Liver (tissue), 3 donors: ENCODE measurements at regions not wholly inside any gene's neighbourhood (a gene's known extent, or its start where the extent isn't known, plus 50 kb on each side); places are given as distances from the start of the nearest gene placed in this dataset.

Source experiments
- GABPA ChIP-seq, 2 donors: IDR thresholded peaks in 1 of 2; conservative IDR thresholded peaks in 1 of 2; 2 replicates each; pipeline ENCODE4 v1.6.1; 2016; ENCODE audit warnings: antibody characterized with exemption in 2 of 2, mild to moderate bottlenecking in 1 of 2, moderate library complexity in 1 of 2
- JUND ChIP-seq, 2 donors: IDR thresholded peaks; 2 replicates each; pipeline ENCODE4 v1.6.1; 2016; ENCODE audit warnings: antibody characterized with exemption in 2 of 2
- TF ChIP-seq, protein P1 (sequence below): IDR thresholded peaks from 2 replicates; pipeline ENCODE4 v1.6.1; 2016; ENCODE audit warnings: antibody characterized with exemption
- TF ChIP-seq, protein P2 (sequence below): fragments of 150-350 bp; IDR thresholded peaks from 2 replicates; pipeline ENCODE4 v1.5.1; 2017; ENCODE audit warnings: improper control_type of control experiment, low read depth, low read length; ENCODE audit not compliant: missing input control
- donor health status: healthy.
- donor health status: healthy.

DNA sequence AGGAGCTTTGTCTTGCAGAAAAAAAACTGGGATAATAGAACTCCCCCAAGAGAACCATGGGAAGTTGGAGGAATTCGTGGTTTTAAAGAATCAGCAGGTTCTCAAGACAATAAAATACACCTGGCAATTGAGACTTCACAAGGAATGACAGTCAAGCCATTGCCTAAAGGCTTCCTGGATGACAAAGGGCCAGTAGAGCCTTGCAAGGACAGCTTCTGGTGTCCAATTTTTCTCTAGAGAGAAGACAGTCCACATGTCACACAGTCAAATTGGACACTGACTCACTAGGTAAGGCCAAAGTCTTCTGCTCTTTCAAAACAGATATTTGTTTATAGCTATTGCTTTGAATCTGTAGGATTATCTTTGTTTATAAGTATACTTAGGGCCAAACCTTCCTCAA lies 80.3 kb upstream of the BMP5 start:
- TF ChIP-seq GABPA (IDR thresholded peaks at IDR 0.05 in 1 of 2, conservative IDR thresholded peaks at IDR 0.05 in 1 of 2) (no peak), JUND (IDR thresholded peaks at IDR 0.05) (no peak)
- TF ChIP-seq, protein P1, sequence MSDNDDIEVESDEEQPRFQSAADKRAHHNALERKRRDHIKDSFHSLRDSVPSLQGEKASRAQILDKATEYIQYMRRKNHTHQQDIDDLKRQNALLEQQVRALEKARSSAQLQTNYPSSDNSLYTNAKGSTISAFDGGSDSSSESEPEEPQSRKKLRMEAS, result no peak
- TF ChIP-seq, protein P2, sequence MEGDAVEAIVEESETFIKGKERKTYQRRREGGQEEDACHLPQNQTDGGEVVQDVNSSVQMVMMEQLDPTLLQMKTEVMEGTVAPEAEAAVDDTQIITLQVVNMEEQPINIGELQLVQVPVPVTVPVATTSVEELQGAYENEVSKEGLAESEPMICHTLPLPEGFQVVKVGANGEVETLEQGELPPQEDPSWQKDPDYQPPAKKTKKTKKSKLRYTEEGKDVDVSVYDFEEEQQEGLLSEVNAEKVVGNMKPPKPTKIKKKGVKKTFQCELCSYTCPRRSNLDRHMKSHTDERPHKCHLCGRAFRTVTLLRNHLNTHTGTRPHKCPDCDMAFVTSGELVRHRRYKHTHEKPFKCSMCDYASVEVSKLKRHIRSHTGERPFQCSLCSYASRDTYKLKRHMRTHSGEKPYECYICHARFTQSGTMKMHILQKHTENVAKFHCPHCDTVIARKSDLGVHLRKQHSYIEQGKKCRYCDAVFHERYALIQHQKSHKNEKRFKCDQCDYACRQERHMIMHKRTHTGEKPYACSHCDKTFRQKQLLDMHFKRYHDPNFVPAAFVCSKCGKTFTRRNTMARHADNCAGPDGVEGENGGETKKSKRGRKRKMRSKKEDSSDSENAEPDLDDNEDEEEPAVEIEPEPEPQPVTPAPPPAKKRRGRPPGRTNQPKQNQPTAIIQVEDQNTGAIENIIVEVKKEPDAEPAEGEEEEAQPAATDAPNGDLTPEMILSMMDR, result no peak
